Nephron progenitor cell (in vitro differentiated cells): ENCODE measurements at regions not wholly inside any gene's neighbourhood (a gene's known extent, or its start where the extent isn't known, plus 50 kb on each side); places are given as distances from the start of the nearest gene placed in this dataset.

Experiments
- DNase-seq: peaks from one replicate; pipeline ENCODE4 v3.0.0; 2021
- H3K27ac Mint-ChIP-seq: 2 replicates; pipeline ENCODE4 v1.8.0; 2021; ENCODE audit warnings: mild to moderate bottlenecking, moderate library complexity, mixed read lengths
- H3K27me3 Mint-ChIP-seq: 2 replicates; pipeline ENCODE4 v1.8.0; 2021; ENCODE audit warnings: mild to moderate bottlenecking, low read depth, mixed read lengths; ENCODE audit not compliant: poor library complexity
- H3K36me3 Mint-ChIP-seq: 2 replicates; pipeline ENCODE4 v1.8.0; 2021; ENCODE audit warnings: low read depth, mixed read lengths
- H3K4me1 Mint-ChIP-seq: 2 replicates; pipeline ENCODE4 v1.8.0; 2021; ENCODE audit warnings: mixed read lengths
- H3K4me3 Mint-ChIP-seq: 2 replicates; pipeline ENCODE4 v1.8.0; 2021; ENCODE audit warnings: mild to moderate bottlenecking, moderate library complexity, mixed read lengths
- H3K9me3 Mint-ChIP-seq: 2 replicates; pipeline ENCODE4 v1.8.0; 2021; ENCODE audit warnings: mild to moderate bottlenecking, moderate library complexity, mixed read lengths
- TF ChIP-seq, protein P1 (sequence below): fragments of 200-600 bp; sonication (generic); IDR thresholded peaks from 2 replicates; pipeline ENCODE4 v1.5.0; 2021; ENCODE audit warnings: antibody characterized with exemption

DNA sequence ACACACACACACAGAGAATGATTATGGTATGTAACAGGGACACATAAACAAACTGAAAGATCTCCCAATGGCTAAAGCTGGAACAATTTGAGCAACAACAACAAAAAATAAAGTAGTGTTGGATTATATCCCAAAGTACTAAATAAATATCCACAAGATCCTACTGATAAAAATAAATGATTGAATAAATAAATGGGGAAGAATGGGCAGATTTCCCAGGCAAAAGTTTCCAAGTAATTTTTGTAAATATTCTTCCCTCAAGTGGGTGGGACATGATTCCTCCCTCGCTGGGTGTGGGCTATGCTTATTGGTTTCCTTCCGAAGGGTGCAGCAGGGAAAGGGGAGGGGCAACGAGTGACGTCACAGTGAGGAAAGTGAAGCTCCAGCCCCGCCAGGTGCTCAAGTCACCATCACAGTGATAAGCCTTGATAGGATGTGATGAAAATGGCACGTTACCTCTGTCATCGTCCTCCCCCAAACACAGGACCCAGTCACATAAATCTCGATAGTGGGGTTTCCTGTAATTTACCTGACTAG, 295.3 kb downstream of the DRD1 start:
- DNase-seq = no peak
- Mint-ChIP-seq H3K4me1 (no peaks in the 10 kb centered on the region), H3K9me3 (peaks cover 56% of the 10 kb centered on the region), H3K4me3 (no peak overlapping the region), H3K27me3 (no peaks in the 10 kb centered on the region), H3K27ac (no peak overlapping the region), H3K36me3 (no peaks in the 10 kb centered on the region)
- TF ChIP-seq, protein P1, sequence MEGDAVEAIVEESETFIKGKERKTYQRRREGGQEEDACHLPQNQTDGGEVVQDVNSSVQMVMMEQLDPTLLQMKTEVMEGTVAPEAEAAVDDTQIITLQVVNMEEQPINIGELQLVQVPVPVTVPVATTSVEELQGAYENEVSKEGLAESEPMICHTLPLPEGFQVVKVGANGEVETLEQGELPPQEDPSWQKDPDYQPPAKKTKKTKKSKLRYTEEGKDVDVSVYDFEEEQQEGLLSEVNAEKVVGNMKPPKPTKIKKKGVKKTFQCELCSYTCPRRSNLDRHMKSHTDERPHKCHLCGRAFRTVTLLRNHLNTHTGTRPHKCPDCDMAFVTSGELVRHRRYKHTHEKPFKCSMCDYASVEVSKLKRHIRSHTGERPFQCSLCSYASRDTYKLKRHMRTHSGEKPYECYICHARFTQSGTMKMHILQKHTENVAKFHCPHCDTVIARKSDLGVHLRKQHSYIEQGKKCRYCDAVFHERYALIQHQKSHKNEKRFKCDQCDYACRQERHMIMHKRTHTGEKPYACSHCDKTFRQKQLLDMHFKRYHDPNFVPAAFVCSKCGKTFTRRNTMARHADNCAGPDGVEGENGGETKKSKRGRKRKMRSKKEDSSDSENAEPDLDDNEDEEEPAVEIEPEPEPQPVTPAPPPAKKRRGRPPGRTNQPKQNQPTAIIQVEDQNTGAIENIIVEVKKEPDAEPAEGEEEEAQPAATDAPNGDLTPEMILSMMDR = no peak

DNA sequence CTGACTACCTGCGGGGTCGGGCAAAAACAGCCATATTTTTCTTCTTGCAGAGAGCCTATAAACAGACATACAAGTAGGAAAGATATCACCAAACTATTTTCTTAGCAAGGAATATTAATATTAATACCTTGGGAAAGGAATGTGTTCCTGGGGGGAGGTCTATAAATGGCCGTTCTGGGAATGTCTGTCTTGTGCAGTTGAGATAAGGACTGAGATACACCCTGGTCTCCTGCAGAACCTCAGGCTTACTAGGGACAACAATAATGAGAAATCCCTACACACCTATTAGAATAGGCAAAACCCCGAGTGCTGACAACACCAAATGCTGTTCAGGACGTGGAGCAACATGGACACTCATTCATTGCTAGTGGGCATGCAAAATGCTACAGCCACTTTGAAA, 297.2 kb downstream of the DRD1 start:
- Mint-ChIP-seq H3K4me1 (no peaks in the 10 kb centered on the region), H3K4me3 (no peak overlapping the region), H3K9me3 (peaks cover 62% of the 10 kb centered on the region), H3K36me3 (no peaks in the 10 kb centered on the region), H3K27me3 (no peaks in the 10 kb centered on the region), H3K27ac (no peak overlapping the region)
- TF ChIP-seq, protein P1 = no peak
- no peak for DNase-seq

DNA sequence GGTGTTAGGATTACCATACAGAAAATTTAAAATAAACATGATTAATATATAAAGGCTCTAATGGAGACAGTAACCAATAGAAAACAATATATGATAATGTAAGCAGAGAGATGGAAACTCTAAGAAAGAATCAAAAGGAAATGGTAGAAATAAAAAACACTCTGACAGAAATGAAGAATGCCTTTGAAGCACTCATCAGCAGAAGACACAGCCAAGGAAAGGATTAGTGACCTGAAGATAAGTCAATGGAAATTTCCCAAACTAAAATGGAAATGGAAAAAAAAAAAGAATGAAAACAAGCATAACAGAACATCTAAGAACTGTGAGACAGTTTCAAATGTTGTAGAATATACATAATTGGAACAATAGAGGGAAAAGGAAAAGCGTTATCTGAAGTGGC, 302.6 kb downstream of the DRD1 start:
- H3K4me3 Mint-ChIP-seq = no peak overlapping the region
- no peaks in the 10 kb centered on the region for H3K4me1 Mint-ChIP-seq
- peaks cover 58% of the 10 kb centered on the region for H3K9me3 Mint-ChIP-seq
- no peak overlapping the region for H3K27ac Mint-ChIP-seq
- no peaks in the 10 kb centered on the region for H3K27me3 Mint-ChIP-seq
- no peaks in the 10 kb centered on the region for H3K36me3 Mint-ChIP-seq
- no peak for DNase-seq
- TF ChIP-seq, protein P1 = no peak

DNA sequence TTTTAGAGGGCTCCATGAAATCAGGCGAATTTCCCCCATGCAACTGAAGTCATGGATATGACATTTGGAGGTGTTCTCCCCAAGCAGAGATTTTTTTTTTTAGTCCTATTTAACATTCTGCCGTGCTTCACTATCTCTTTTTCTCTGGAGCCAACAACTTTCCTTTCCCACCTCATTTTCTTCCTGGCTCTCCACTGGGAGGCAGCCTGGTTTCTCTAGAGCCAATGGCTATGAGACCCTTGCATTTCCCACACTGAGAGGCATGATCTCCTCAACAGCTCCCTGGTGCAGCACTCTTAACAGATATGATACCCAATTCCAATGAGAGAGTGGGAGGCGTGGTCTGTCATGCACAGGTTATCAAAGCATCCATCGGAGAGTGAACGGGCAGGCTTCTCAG, 310.8 kb downstream of the DRD1 start:
- H3K9me3 Mint-ChIP-seq = peaks cover 19% of the 10 kb centered on the region
- H3K27me3 Mint-ChIP-seq = peaks cover 14% of the 10 kb centered on the region
- no peak for DNase-seq
- no peaks in the 10 kb centered on the region for H3K4me1 Mint-ChIP-seq
- no peaks in the 10 kb centered on the region for H3K36me3 Mint-ChIP-seq
- no peak overlapping the region for H3K4me3 Mint-ChIP-seq
- H3K27ac Mint-ChIP-seq = no peak overlapping the region
- TF ChIP-seq, protein P1 = no peak

- TF ChIP-seq, protein P1 = no peak
- peaks cover 14% of the 10 kb centered on the region for H3K27me3 Mint-ChIP-seq
- H3K9me3 Mint-ChIP-seq = peaks cover 17% of the 10 kb centered on the region
- DNase-seq = no peak
- no peak overlapping the region for H3K27ac Mint-ChIP-seq
- H3K36me3 Mint-ChIP-seq = no peaks in the 10 kb centered on the region
- no peaks in the 10 kb centered on the region for H3K4me1 Mint-ChIP-seq
- no peak overlapping the region for H3K4me3 Mint-ChIP-seq
Measured at GRCh38 chr5:175131432-175131831, 312.6 kb downstream of the DRD1 start.

- peaks cover 14% of the 10 kb centered on the region for H3K27me3 Mint-ChIP-seq
- TF ChIP-seq, protein P1 = no peak
- no peak overlapping the region for H3K27ac Mint-ChIP-seq
- H3K9me3 Mint-ChIP-seq = peaks cover 3% of the 10 kb centered on the region
- H3K4me3 Mint-ChIP-seq = no peak overlapping the region
- no peak for DNase-seq
- no peaks in the 10 kb centered on the region for H3K4me1 Mint-ChIP-seq
- H3K36me3 Mint-ChIP-seq = no peaks in the 10 kb centered on the region
Measured at GRCh38 chr5:175129619-175130018, 314.4 kb downstream of the DRD1 start.
